GM21786 (cell line): ENCODE measurements at regions not wholly inside any gene's neighbourhood (a gene's known extent, or its start where the extent isn't known, plus 50 kb on each side); places are given as distances from the start of the nearest gene placed in this dataset.
"Not testable (repeated sequence)": the region's sequence is repeated elsewhere in the genome, so short reads cannot be mapped to it uniquely, and the experiment has no call there.

ENCODE experiments used
- ATAC-seq: cut with Tn5 transposase; IDR thresholded peaks from one replicate; pipeline ENCODE4 v1.9.1; 2021; ENCODE audit not compliant: unreplicated experiment

- not testable (repeated sequence) for ATAC-seq
Measured at GRCh38 chr2:14904378-14904777, 271.9 kb downstream of the LRATD1 start.

- no peak for ATAC-seq
Measured at GRCh38 chr2:14905571-14905970, 273.1 kb downstream of the LRATD1 start.

GRCh38 chr2:14907014-14907612 lies 274.6 kb downstream of the LRATD1 start:
- no peak for ATAC-seq

- ATAC-seq = no peak
Measured at GRCh38 chr2:14909795-14910194, 277.3 kb downstream of the LRATD1 start.

- no peak for ATAC-seq
Measured at GRCh38 chr2:14910654-14911053, 278.1 kb downstream of the LRATD1 start.

- ATAC-seq = no peak
Measured at GRCh38 chr2:14915983-14916382, 283.5 kb downstream of the LRATD1 start.

- no peak for ATAC-seq
Measured at GRCh38 chr2:14923820-14924580, 291.5 kb downstream of the LRATD1 start.

- ATAC-seq = no peak
Measured at GRCh38 chr2:14925471-14925870, 293.0 kb downstream of the LRATD1 start.

GRCh38 chr2:14927021-14927564 lies 294.6 kb downstream of the LRATD1 start:
- ATAC-seq = no peak

- no peak for ATAC-seq
Measured at GRCh38 chr2:14928056-14928455, 295.5 kb downstream of the LRATD1 start.

GRCh38 chr2:14930441-14930840 lies 297.9 kb downstream of the LRATD1 start:
- ATAC-seq = no peak

GRCh38 chr2:14932285-14932684 lies 299.8 kb downstream of the LRATD1 start:
- no peak for ATAC-seq

GRCh38 chr2:14933753-14934152 lies 301.2 kb downstream of the LRATD1 start:
- ATAC-seq = no peak

GRCh38 chr2:14936426-14936825 lies 303.9 kb downstream of the LRATD1 start:
- ATAC-seq = no peak

GRCh38 chr2:14937336-14937735 lies 304.8 kb downstream of the LRATD1 start:
- no peak for ATAC-seq

GRCh38 chr2:14941151-14941631 lies 308.7 kb downstream of the LRATD1 start:
- no peak for ATAC-seq

- no peak for ATAC-seq
Measured at GRCh38 chr2:14942987-14943386, 310.5 kb downstream of the LRATD1 start.

GRCh38 chr2:14944562-14945346 lies 312.2 kb downstream of the LRATD1 start:
- ATAC-seq = peak; percentile 79

GRCh38 chr2:14951569-14952285 lies 319.2 kb downstream of the LRATD1 start:
- ATAC-seq = no peak

- ATAC-seq = no peak
Measured at GRCh38 chr2:14952400-14952963, 320.0 kb downstream of the LRATD1 start.
